ENCODE measurements at regions not wholly inside any gene's neighbourhood (a gene's known extent, or its start where the extent isn't known, plus 50 kb on each side); places are given as distances from the start of the nearest gene placed in this dataset.
A peak's percentile ranks its signal among the peaks of the same experiment; 100 is the strongest.

DNA sequence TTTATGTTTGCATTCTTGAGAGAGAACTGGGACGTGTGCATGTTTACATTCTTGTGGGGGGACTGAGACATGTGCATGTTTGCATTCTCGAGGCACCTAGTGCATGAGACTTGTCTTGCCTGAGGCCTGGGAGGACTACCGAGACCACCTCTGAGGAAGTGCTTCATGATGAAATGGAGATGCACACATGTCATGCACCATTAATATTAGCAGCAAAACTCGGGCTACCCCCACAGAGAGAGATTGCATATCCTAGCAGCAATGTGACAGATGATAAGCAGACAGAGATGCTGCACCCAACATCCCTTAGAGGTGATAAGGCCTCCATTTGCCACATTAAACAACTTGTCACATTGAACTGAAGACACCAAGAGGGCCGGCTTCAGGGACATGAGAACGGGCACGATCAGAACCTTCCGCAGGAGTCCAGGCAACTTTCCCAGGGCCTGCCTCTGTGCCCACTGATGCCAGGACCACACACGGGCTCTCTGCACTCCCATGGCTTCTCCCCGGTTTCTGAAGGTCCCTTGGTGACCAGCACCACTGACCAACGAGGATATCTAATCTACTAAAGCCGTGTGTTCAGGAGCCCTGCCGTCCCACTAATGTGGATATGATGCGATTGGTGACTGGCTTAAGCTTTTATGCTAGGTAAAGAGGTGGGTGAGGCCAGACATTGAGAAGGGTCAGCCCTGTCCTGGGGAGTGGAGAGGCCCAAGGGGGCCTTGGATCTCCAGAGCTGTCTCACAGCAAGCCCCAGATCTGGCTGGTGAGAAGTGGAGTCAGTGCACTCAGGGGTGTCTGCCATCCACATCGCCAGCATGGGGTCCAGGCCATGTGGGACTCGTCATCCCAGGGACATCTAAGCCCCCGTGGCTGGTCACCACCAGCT lies 208.3 kb downstream of the NDUFA10 start:
- Histone ChIP-seq H3K27me3 (peaks cover 0 to 39% (median 0%) of the 10 kb centered on the region in 9 donors), H3K4me1 (peaks cover 0 to 18% (median 0%) of the 10 kb centered on the region in 12 donors), H3K4me3 (no peak overlapping the region), H3K27ac (no peak overlapping the region), H3K36me3 (no peaks in the 10 kb centered on the region), H3K9me3 (no peaks in the 10 kb centered on the region)
- WGBS, 4 donors: 64 to 77% (median 68%) methylated on average over 15 to 17 of the region's 17 CpGs
- TF ChIP-seq POLR2A (IDR thresholded peaks at IDR 0.05): no peak
- TF ChIP-seq, protein P1, sequence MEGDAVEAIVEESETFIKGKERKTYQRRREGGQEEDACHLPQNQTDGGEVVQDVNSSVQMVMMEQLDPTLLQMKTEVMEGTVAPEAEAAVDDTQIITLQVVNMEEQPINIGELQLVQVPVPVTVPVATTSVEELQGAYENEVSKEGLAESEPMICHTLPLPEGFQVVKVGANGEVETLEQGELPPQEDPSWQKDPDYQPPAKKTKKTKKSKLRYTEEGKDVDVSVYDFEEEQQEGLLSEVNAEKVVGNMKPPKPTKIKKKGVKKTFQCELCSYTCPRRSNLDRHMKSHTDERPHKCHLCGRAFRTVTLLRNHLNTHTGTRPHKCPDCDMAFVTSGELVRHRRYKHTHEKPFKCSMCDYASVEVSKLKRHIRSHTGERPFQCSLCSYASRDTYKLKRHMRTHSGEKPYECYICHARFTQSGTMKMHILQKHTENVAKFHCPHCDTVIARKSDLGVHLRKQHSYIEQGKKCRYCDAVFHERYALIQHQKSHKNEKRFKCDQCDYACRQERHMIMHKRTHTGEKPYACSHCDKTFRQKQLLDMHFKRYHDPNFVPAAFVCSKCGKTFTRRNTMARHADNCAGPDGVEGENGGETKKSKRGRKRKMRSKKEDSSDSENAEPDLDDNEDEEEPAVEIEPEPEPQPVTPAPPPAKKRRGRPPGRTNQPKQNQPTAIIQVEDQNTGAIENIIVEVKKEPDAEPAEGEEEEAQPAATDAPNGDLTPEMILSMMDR (IDR thresholded peaks at IDR 0.05): no peak
- ATAC-seq (no peak), DNase-seq (peak in 3 of 5 donors; percentile 5 to 20 (median 7))
- intact Hi-C loops (cut with DNase I): no loop called here

DNA sequence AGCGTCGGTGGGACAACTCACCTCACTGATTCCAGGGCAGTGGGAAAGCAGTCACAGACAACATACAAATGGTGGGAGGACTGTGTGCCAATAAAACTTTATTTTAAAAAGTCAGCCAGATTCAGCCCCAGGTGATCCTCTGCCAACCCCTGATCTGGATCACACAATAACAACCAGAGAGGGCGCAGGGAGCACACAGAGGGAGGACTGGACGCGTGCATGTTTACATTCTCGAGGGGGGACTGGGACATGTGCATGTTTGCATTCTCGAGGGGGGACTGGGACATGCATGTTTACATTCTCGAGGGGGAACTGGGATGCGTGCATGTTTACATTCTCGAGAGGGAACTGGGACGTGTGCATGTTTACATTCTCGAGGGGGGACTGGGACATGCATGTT lies 209.5 kb downstream of the NDUFA10 start:
- Histone ChIP-seq H3K4me3 (no peak overlapping the region), H3K27me3 (peaks cover 0 to 35% (median 0%) of the 10 kb centered on the region in 9 donors), H3K27ac (peak overlapping the region in 1 of 12 donors; percentile 92), H3K36me3 (no peaks in the 10 kb centered on the region), H3K9me3 (no peaks in the 10 kb centered on the region), H3K4me1 (peaks cover 0 to 18% (median 0%) of the 10 kb centered on the region in 12 donors)
- intact Hi-C loops (cut with DNase I): no loop called here
- DNase-seq (peak in 3 of 5 donors; percentile 2 to 14 (median 4)), ATAC-seq (no peak)
- TF ChIP-seq, protein P1 (IDR thresholded peaks at IDR 0.05): no peak
- TF ChIP-seq POLR2A (IDR thresholded peaks at IDR 0.05): no peak
- 55 to 65% (median 62%) methylated on average over 12 of the region's 12 CpGs for WGBS, 4 donors

DNA sequence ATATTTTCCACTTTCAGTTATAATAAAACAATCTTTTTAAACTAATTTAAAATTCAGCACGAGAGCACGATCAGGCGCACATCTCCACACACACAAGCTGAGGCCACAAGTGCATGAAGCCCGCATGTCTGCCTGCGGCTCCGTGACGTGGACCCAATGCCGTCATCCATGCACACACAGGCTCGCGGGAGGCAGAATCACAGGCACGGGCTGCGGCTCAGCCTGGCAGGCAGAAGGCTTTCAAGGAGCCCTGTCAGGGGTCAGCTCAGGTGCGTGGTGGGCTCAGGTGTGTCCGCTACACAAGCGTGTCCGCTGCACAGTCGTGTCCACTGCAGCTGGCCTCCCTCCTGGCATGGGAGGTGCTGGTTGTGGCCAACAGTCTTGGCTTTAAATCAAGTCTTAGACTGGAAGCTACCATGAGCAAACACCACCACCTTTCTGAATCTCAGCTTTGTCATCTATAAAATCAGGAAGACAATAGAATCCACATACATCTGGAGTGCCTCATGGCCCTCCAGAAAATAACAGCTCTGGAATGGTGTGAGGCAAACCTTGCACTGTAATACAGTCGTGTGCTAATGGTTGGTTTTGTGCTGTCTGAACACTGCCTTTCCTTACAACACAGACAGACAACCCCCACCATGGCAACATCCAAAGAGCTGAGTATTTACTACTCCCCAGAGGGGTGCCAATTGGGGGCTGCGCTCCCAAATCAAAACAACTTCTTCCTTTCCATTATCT lies 210.1 kb downstream of the NDUFA10 start:
- intact Hi-C loops (cut with DNase I): no loop called here
- Histone ChIP-seq H3K4me3 (no peak overlapping the region), H3K4me1 (peaks cover 0 to 18% (median 0%) of the 10 kb centered on the region in 12 donors), H3K36me3 (no peaks in the 10 kb centered on the region), H3K27me3 (peaks cover 0 to 35% (median 0%) of the 10 kb centered on the region in 9 donors), H3K9me3 (no peaks in the 10 kb centered on the region), H3K27ac (peak overlapping the region in 1 of 12 donors; percentile 92)
- no peak for ATAC-seq
- DNase-seq: peak in 3 of 5 donors; percentile 16 to 49 (median 26)
- TF ChIP-seq, protein P1 (IDR thresholded peaks at IDR 0.05): no peak
- TF ChIP-seq POLR2A (IDR thresholded peaks at IDR 0.05): no peak
- WGBS, 4 donors: 76 to 87% (median 80%) methylated on average over 18 to 19 of the region's 19 CpGs
